ENCODE measurements at regions not wholly inside any gene's neighbourhood (a gene's known extent, or its start where the extent isn't known, plus 50 kb on each side); places are given as distances from the start of the nearest gene placed in this dataset.
"Not testable (repeated sequence)": the region's sequence is repeated elsewhere in the genome, so short reads cannot be mapped to it uniquely, and the experiment has no call there.

- DNase-seq (ENCODE audit: low spot score): no peak
These were observed 201.3 kb downstream of the AKAP7 start for GRCh38 chr6:131336596-131336995.

DNA sequence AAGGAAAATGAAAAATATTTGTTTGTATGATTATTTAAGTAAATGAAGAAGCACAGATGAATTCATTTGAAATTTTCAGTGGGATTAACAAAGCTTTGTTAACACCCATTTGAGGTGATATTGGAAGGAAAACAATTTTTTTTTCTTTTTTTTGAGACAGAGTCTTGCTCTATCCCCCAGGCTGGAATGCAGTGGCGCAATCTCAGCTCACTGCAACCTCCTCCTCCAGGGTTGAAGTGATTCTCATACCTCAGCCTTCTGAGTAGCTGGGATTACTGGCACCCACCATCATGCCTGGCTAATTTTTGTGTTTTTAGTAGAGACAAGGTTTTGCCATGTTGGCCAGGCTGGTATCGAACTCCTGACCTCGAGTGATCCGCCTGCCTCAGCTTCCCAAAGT, 211.6 kb downstream of the AKAP7 start:
- DNase-seq (ENCODE audit: low spot score): not testable (repeated sequence)

- no peak for DNase-seq (ENCODE audit: low spot score)
These were observed 213.3 kb downstream of the AKAP7 start for GRCh38 chr6:131348572-131348971.

DNA sequence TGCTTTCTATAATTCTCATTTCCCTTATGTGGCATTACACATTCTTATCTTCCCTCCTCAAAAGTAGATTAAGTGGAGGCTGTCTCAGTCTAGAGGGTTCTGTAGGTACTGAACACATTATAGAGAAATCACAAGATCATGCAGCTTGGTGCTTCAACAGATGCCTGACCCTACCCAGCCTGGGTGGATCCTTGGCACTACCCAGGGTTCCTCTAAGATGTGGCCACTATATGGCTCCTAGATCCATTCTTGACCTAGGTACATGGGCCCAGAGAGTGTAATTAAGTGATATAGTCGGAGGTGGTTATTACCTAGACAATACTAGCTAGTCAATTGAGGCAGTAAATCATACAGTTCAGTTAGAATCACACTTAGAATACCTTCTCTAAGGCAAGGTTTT, 213.9 kb downstream of the AKAP7 start:
- no peak for DNase-seq (ENCODE audit: low spot score)

- DNase-seq (ENCODE audit: low spot score): no peak
These were observed 217.8 kb downstream of the AKAP7 start for GRCh38 chr6:131353106-131353505.

GRCh38 chr6:131353876-131354275, 218.6 kb downstream of the AKAP7 start:
- no peak for DNase-seq (ENCODE audit: low spot score)

GRCh38 chr6:131354356-131354755, 218.7 kb upstream of the ARG1 start:
- no peak for DNase-seq (ENCODE audit: low spot score)

DNA sequence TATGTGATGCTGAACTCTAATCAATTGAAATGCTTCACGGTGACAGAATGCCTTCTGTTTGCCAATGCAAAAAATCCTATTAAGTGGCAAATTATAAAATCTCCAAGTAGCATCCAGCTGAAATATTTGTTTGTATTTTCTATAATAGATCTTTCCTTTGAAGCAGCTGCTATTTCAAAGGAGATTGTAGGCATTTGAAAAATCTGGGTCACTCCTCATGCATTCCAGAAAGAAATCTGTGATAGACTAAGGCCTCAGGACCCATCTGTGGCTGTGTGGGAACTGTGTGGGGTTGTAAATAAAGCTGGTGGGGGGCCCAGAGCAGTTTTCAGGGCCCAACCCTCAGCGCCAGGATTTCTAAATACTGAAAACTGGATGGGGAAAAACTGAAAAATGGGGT, 216.9 kb upstream of the ARG1 start:
- DNase-seq (ENCODE audit: low spot score): no peak

DNA sequence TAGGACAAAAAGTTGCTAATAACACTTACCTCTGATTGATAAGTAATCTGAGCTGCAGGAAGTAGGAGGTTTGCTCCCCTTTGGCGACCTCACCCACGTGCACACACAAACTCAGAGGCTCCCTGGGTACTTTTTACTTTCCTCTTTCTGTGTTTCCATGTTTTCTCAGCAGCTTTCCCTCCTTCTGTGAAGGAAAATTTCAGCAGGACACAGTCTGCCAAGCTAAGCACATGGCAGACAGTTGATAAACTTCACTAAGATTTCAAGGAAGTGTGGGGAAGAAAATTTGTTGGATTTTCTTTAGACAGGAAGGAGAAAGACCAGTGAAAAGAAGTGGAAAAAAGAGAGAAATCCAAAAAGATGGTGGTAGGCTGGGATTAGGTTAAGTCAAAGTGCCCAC, 215.5 kb upstream of the ARG1 start:
- DNase-seq (ENCODE audit: low spot score): no peak

GRCh38 chr6:131362070-131362469, 211.0 kb upstream of the ARG1 start:
- no peak for DNase-seq (ENCODE audit: low spot score)

GRCh38 chr6:131362696-131363095, 210.3 kb upstream of the ARG1 start:
- DNase-seq (ENCODE audit: low spot score): no peak

- no peak for DNase-seq (ENCODE audit: low spot score)
These were observed 208.8 kb upstream of the ARG1 start for GRCh38 chr6:131363947-131364834.

GRCh38 chr6:131366223-131366622, 206.8 kb upstream of the ARG1 start:
- no peak for DNase-seq (ENCODE audit: low spot score)

GRCh38 chr6:131367206-131367873, 205.7 kb upstream of the ARG1 start:
- no peak for DNase-seq (ENCODE audit: low spot score)

DNA sequence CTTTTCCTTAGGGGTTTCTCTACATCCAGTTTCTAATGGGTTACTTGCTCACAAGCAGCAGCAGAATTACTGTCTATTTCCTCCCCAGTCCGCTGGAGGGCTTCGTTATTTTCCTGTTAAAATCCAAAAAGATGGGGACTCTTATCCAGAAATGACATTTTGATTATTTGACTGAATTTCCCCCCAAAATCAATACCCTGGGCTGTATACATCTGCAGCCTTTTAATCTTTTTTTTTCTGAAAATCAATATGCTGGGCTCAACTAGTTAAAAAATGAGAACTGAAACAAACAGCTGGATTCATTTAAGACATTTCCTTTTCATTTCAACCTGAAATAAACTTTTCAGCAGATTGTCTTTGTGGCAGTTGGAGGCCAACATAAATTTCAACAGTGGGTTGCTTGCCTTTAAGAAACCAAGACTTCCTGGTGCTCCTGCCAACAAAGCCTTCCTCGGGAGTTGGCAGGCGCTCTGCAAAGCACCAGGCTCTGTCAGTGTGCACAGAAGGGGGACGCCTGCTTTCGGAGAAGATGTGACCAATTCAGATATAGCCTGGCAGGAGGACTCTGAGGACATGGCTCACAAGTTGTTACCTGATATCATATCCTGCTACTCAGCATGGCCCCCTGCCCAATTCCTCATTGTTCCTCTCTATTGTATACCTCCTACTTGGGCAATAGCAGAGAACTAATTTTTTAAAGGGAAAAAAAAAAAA, 204.7 kb upstream of the ARG1 start:
- no peak for DNase-seq (ENCODE audit: low spot score)

DNA sequence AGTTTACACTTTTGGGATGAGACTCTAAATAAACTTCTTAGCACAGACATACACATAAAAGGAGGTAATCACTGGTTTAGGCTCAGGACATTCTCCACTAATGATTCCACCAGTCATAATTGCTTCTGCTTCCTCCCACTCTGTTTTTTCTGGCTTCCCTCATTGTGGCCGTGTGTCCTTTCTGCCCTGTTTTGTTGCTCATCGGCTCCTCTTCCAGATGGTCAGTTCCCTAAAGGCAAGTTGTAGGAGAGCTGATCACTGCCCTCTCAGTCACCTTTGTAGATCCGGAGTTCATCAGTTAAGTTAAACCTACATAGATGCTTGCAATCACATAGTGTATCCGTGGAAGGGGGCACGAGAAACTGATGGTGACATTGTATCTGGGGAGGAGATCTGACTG, 200.5 kb upstream of the ARG1 start:
- DNase-seq (ENCODE audit: low spot score): no peak

GRCh38 chr6:131377112-131377705, 195.8 kb upstream of the ARG1 start:
- DNase-seq (ENCODE audit: low spot score): no peak

- DNase-seq (ENCODE audit: low spot score): no peak
These were observed 194.2 kb upstream of the ARG1 start for GRCh38 chr6:131378874-131379273.

DNA sequence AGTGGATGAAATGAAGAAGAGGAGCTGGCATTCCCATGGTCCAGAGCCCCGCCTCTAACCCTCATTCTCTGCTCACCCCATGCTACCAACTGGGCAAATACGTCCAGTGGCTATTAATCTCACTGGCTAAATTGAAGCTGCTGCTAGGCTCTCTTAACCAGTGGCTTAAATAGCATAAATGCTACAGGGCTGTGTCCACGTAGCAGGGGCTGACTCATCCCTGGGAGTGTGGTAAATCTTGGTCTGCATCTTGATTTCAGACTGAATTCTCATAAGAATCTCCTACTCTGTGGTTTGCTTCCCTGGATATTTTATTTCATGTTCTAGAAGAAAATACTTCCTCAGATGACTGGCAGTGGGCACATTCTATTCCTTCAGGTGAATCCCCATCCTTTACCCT, 193.1 kb upstream of the ARG1 start:
- no peak for DNase-seq (ENCODE audit: low spot score)

GRCh38 chr6:131381052-131381708, 191.8 kb upstream of the ARG1 start:
- no peak for DNase-seq (ENCODE audit: low spot score)

DNA sequence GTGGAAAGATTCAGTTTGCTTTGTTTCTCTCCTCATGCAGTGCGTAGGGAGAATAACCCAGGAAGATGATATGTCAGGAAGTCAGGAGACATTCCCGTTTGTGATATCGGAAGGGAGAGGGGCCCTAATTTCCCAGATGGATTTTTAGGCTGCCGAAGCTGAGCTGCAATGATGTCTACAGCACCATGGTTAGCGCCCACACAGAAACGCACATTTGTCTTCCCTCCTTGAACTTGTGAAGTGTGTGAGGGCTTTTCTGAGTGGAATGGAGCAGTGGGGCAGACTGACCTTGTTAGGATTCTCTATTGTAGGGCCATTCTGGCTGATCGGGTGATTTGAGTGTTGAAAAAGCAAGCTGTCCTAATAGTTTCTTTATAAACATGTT, 191.3 kb upstream of the ARG1 start:
- no peak for DNase-seq (ENCODE audit: low spot score)

DNA sequence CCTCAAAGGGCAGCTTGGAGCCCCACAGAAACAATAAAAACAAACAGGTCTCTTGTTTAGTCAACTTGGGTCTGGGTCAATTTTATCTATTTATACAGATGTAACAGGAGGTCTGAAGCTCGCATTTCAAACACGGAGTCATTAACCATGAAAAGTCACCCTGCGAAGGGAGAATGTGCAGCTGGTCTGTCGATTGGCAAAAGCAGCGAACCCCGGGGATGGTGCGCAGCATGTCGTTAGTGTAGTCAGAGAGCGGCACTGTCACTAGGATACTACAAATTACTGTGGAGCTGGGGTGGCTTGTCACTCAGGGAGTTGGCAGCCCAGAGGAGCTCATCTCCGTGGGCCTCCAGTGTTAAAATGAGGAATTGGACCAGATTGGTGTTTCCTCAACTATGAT, 190.4 kb upstream of the ARG1 start:
- no peak for DNase-seq (ENCODE audit: low spot score)

All from hematopoietic multipotent progenitor cell treated with erythropoietin and hydrocortisone succinate and interleukin-3 and kit ligand, for 15 days (in vitro differentiated cells).